GM19395 (cell line): ENCODE measurements at regions not wholly inside any gene's neighbourhood (a gene's known extent, or its start where the extent isn't known, plus 50 kb on each side); places are given as distances from the start of the nearest gene placed in this dataset.

Experiments
- ATAC-seq: cut with Tn5 transposase; IDR thresholded peaks from one replicate; pipeline ENCODE4 v1.9.1; 2021; ENCODE audit warnings: mild to moderate bottlenecking, moderate library complexity; ENCODE audit not compliant: unreplicated experiment

GRCh38 chr10:111706331-111706730 is 477.2 kb downstream of the GPAM start:
- no peak for ATAC-seq

GRCh38 chr10:111707076-111707475 is 476.5 kb downstream of the GPAM start:
- ATAC-seq, result no peak

GRCh38 chr10:111709603-111710002 is 474.0 kb downstream of the GPAM start:
- ATAC-seq, result no peak

- no peak for ATAC-seq
Measured at GRCh38 chr10:111716032-111716431, 467.5 kb downstream of the GPAM start.

GRCh38 chr10:111724121-111724520 is 459.4 kb downstream of the GPAM start:
- ATAC-seq, result no peak

- ATAC-seq, result no peak
Measured at GRCh38 chr10:111725050-111725449, 458.5 kb downstream of the GPAM start.

- no peak for ATAC-seq
Measured at GRCh38 chr10:111732166-111732785, 451.3 kb downstream of the GPAM start.

- no peak for ATAC-seq
Measured at GRCh38 chr10:111739125-111739873, 444.3 kb downstream of the GPAM start.

GRCh38 chr10:111739874-111740139 is 443.8 kb downstream of the GPAM start:
- ATAC-seq, result no peak

GRCh38 chr10:111745982-111746381 is 437.6 kb downstream of the GPAM start:
- no peak for ATAC-seq

- ATAC-seq, result no peak
Measured at GRCh38 chr10:111747751-111748150, 435.8 kb downstream of the GPAM start.

GRCh38 chr10:111748184-111748583 is 435.4 kb downstream of the GPAM start:
- ATAC-seq, result no peak

- no peak for ATAC-seq
Measured at GRCh38 chr10:111750165-111750849, 433.3 kb downstream of the GPAM start.

GRCh38 chr10:111756217-111757061 is 427.1 kb downstream of the GPAM start:
- ATAC-seq, result peak; percentile 69

- no peak for ATAC-seq
Measured at GRCh38 chr10:111758593-111758992, 425.0 kb downstream of the GPAM start.

GRCh38 chr10:111762114-111762513 is 421.5 kb downstream of the GPAM start:
- ATAC-seq, result no peak

GRCh38 chr10:111765216-111765615 is 418.3 kb downstream of the GPAM start:
- ATAC-seq, result no peak

- no peak for ATAC-seq
Measured at GRCh38 chr10:111766464-111766863, 417.1 kb downstream of the GPAM start.

GRCh38 chr10:111767661-111768060 is 415.9 kb downstream of the GPAM start:
- ATAC-seq, result no peak

GRCh38 chr10:111773950-111774349 is 409.6 kb downstream of the GPAM start:
- ATAC-seq, result no peak

- no peak for ATAC-seq
Measured at GRCh38 chr10:111774486-111774885, 409.1 kb downstream of the GPAM start.
